ENCODE measurements at regions not wholly inside any gene's neighbourhood (a gene's known extent, or its start where the extent isn't known, plus 50 kb on each side); places are given as distances from the start of the nearest gene placed in this dataset.

DNA sequence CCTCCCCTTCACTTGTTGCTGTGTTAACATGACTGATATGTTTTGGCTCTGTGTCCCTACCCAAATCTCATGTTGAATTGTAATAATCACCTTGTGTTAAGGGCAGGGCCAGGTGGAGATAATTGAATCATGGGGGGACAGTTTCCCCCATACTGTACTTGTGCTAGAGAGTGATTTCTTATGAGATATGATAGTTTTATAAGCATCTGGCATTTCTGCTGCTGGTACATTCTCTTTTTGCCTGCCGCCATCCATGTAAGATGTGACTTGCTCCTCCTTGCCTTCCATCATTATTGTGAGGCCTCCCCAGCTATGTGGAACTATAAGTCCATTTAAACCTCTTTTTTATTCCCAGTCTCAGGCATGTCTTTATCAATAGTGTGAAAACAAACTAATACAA lies 185.0 kb downstream of the TBX18 start:
- no peak overlapping the region for H3K4me3 ChIP-seq
- no peak overlapping the region for H3K4me2 ChIP-seq
- no peaks in the 10 kb centered on the region for H3K79me2 ChIP-seq (replicated peaks; ENCODE audit: insufficient read depth)
- Mint-ChIP-seq H3K4me3 (no peak overlapping the region), H3K36me3 (ENCODE audit: low read depth) (peaks cover 4% of the 10 kb centered on the region; the same call in 2 of the 3 replicates), H3K27ac (no peak overlapping the region), H3K27me3 (ENCODE audit: insufficient read depth, low read depth, poor library complexity) (no peaks in the 10 kb centered on the region), H3K9me3 (peaks cover 7% of the 10 kb centered on the region), H3K4me1 (no peaks in the 10 kb centered on the region)
- H4K20me1 ChIP-seq (replicated peaks; ENCODE audit: insufficient read depth), result no peaks in the 10 kb centered on the region
- H3K27ac ChIP-seq (ENCODE audit: low read depth), result no peak overlapping the region
- no peak overlapping the region for H2AFZ ChIP-seq
- TF ChIP-seq ZNF114 (CRISPR knock-in tag; IDR thresholded peaks at IDR 0.05) (no peak), POLR2AphosphoS5 (IDR thresholded peaks at IDR 0.05; ENCODE audit: low read depth) (no peak), EZH2 (IDR thresholded peaks at IDR 0.05; ENCODE audit: low read depth, unreplicated experiment) (no peak), CREB1 (CRISPR knock-in tag; IDR thresholded peaks at IDR 0.05; ENCODE audit: low read depth) (no peak), JUNB (IDR thresholded peaks at IDR 0.05; ENCODE audit: unreplicated experiment) (no peak), STAT1 (IDR thresholded peaks at IDR 0.05; ENCODE audit: unreplicated experiment) (no peak), NANOG (IDR thresholded peaks at IDR 0.05; ENCODE audit: borderline replicate concordance) (no peak)
- no peaks in the 10 kb centered on the region for H3K36me3 ChIP-seq (ENCODE audit: insufficient read depth)
- no peaks in the 10 kb centered on the region for H3K27me3 ChIP-seq (ENCODE audit: insufficient read depth)
- no peak for ATAC-seq
- no peaks in the 10 kb centered on the region for H3F3A ChIP-seq (replicated peaks; ENCODE audit: low read depth)
- H3K4me1 ChIP-seq (ENCODE audit: insufficient read depth), result no peaks in the 10 kb centered on the region
- H3K9me2 ChIP-seq (ENCODE audit: insufficient read depth), result no peaks in the 10 kb centered on the region
- no peak for DNase-seq (ENCODE audit: low spot score)

DNA sequence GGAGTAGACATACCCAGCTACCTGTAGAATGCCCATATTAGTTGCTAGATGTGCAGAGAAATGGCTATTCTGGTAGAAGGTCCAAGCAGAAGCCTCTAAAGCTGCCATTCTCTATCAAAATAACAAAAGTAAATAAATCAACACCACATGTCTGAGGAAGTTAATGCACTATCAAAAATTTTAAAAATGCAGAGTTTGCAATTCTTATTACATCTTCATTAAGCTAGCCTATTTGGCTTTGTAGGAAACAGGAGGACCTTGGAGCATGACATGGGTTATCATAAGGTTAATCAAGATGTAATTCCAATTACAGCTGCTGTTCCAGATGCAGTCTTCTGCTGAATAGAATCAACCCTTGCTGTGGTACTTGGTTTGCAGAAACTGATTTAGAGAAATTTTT lies 188.4 kb downstream of the TBX18 start:
- ATAC-seq (no peak), DNase-seq (ENCODE audit: low spot score) (no peak)
- Histone ChIP-seq H2AFZ (no peak overlapping the region), H4K20me1 (replicated peaks; ENCODE audit: insufficient read depth) (no peaks in the 10 kb centered on the region), H3K4me1 (ENCODE audit: insufficient read depth) (no peaks in the 10 kb centered on the region), H3K27ac (ENCODE audit: low read depth) (no peak overlapping the region), H3K4me2 (no peak overlapping the region), H3F3A (replicated peaks; ENCODE audit: low read depth) (no peaks in the 10 kb centered on the region), H3K79me2 (replicated peaks; ENCODE audit: insufficient read depth) (no peaks in the 10 kb centered on the region), H3K9me2 (ENCODE audit: insufficient read depth) (no peaks in the 10 kb centered on the region), H3K36me3 (ENCODE audit: insufficient read depth) (no peaks in the 10 kb centered on the region), H3K27me3 (ENCODE audit: insufficient read depth) (no peaks in the 10 kb centered on the region), H3K4me3 (no peak overlapping the region)
- H3K27ac Mint-ChIP-seq, result no peak overlapping the region
- H3K9me3 Mint-ChIP-seq, result peaks cover 7% of the 10 kb centered on the region
- no peaks in the 10 kb centered on the region for H3K4me1 Mint-ChIP-seq
- TF ChIP-seq, protein P1, sequence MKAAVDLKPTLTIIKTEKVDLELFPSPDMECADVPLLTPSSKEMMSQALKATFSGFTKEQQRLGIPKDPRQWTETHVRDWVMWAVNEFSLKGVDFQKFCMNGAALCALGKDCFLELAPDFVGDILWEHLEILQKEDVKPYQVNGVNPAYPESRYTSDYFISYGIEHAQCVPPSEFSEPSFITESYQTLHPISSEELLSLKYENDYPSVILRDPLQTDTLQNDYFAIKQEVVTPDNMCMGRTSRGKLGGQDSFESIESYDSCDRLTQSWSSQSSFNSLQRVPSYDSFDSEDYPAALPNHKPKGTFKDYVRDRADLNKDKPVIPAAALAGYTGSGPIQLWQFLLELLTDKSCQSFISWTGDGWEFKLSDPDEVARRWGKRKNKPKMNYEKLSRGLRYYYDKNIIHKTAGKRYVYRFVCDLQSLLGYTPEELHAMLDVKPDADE (IDR thresholded peaks at IDR 0.05), result no peak
- TF ChIP-seq JUNB (IDR thresholded peaks at IDR 0.05; ENCODE audit: unreplicated experiment) (no peak), POLR2AphosphoS5 (IDR thresholded peaks at IDR 0.05; ENCODE audit: low read depth) (no peak), EZH2 (IDR thresholded peaks at IDR 0.05; ENCODE audit: low read depth, unreplicated experiment) (no peak), NANOG (IDR thresholded peaks at IDR 0.05; ENCODE audit: borderline replicate concordance) (no peak)
- TF ChIP-seq, protein P2, sequence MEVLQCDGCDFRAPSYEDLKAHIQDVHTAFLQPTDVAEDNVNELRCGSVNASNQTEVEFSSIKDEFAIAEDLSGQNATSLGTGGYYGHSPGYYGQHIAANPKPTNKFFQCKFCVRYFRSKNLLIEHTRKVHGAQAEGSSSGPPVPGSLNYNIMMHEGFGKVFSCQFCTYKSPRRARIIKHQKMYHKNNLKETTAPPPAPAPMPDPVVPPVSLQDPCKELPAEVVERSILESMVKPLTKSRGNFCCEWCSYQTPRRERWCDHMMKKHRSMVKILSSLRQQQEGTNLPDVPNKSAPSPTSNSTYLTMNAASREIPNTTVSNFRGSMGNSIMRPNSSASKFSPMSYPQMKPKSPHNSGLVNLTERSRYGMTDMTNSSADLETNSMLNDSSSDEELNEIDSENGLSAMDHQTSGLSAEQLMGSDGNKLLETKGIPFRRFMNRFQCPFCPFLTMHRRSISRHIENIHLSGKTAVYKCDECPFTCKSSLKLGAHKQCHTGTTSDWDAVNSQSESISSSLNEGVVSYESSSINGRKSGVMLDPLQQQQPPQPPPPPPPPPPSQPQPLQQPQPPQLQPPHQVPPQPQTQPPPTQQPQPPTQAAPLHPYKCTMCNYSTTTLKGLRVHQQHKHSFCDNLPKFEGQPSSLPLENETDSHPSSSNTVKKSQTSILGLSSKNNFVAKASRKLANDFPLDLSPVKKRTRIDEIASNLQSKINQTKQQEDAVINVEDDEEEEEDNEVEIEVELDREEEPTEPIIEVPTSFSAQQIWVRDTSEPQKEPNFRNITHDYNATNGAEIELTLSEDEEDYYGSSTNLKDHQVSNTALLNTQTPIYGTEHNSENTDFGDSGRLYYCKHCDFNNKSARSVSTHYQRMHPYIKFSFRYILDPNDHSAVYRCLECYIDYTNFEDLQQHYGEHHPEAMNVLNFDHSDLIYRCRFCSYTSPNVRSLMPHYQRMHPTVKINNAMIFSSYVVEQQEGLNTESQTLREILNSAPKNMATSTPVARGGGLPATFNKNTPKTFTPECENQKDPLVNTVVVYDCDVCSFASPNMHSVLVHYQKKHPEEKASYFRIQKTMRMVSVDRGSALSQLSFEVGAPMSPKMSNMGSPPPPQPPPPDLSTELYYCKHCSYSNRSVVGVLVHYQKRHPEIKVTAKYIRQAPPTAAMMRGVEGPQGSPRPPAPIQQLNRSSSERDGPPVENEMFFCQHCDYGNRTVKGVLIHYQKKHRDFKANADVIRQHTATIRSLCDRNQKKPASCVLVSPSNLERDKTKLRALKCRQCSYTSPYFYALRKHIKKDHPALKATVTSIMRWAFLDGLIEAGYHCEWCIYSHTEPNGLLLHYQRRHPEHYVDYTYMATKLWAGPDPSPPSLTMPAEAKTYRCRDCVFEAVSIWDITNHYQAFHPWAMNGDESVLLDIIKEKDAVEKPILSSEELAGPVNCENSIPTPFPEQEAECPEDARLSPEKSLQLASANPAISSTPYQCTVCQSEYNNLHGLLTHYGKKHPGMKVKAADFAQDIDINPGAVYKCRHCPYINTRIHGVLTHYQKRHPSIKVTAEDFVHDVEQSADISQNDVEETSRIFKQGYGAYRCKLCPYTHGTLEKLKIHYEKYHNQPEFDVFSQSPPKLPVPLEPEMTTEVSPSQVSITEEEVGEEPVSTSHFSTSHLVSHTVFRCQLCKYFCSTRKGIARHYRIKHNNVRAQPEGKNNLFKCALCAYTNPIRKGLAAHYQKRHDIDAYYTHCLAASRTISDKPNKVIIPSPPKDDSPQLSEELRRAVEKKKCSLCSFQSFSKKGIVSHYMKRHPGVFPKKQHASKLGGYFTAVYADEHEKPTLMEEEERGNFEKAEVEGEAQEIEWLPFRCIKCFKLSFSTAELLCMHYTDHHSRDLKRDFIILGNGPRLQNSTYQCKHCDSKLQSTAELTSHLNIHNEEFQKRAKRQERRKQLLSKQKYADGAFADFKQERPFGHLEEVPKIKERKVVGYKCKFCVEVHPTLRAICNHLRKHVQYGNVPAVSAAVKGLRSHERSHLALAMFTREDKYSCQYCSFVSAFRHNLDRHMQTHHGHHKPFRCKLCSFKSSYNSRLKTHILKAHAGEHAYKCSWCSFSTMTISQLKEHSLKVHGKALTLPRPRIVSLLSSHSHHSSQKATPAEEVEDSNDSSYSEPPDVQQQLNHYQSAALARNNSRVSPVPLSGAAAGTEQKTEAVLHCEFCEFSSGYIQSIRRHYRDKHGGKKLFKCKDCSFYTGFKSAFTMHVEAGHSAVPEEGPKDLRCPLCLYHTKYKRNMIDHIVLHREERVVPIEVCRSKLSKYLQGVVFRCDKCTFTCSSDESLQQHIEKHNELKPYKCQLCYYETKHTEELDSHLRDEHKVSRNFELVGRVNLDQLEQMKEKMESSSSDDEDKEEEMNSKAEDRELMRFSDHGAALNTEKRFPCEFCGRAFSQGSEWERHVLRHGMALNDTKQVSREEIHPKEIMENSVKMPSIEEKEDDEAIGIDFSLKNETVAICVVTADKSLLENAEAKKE (CRISPR knock-in tag; IDR thresholded peaks at IDR 0.05), result no peak
- TF ChIP-seq, protein P3, sequence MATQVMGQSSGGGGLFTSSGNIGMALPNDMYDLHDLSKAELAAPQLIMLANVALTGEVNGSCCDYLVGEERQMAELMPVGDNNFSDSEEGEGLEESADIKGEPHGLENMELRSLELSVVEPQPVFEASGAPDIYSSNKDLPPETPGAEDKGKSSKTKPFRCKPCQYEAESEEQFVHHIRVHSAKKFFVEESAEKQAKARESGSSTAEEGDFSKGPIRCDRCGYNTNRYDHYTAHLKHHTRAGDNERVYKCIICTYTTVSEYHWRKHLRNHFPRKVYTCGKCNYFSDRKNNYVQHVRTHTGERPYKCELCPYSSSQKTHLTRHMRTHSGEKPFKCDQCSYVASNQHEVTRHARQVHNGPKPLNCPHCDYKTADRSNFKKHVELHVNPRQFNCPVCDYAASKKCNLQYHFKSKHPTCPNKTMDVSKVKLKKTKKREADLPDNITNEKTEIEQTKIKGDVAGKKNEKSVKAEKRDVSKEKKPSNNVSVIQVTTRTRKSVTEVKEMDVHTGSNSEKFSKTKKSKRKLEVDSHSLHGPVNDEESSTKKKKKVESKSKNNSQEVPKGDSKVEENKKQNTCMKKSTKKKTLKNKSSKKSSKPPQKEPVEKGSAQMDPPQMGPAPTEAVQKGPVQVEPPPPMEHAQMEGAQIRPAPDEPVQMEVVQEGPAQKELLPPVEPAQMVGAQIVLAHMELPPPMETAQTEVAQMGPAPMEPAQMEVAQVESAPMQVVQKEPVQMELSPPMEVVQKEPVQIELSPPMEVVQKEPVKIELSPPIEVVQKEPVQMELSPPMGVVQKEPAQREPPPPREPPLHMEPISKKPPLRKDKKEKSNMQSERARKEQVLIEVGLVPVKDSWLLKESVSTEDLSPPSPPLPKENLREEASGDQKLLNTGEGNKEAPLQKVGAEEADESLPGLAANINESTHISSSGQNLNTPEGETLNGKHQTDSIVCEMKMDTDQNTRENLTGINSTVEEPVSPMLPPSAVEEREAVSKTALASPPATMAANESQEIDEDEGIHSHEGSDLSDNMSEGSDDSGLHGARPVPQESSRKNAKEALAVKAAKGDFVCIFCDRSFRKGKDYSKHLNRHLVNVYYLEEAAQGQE (IDR thresholded peaks at IDR 0.05; ENCODE audit: unreplicated experiment), result no peak
- H3K4me3 Mint-ChIP-seq, result no peak overlapping the region
- no peaks in the 10 kb centered on the region for H3K27me3 Mint-ChIP-seq (ENCODE audit: insufficient read depth, low read depth, poor library complexity)
- H3K36me3 Mint-ChIP-seq (ENCODE audit: low read depth), result peaks cover 4% of the 10 kb centered on the region; the same call in 2 of the 3 replicates
